IPS DF 4.7 (cell line): ENCODE measurements at regions not wholly inside any gene's neighbourhood (a gene's known extent, or its start where the extent isn't known, plus 50 kb on each side); places are given as distances from the start of the nearest gene placed in this dataset.

Experiments used
- DNase-seq: peaks from one replicate; pipeline ENCODE4 v3.0.0-alpha.2; 2013; ENCODE audit warnings: low spot score; ENCODE audit errors: extremely low read depth

- no peak for DNase-seq
Observed at GRCh38 chr9:81532251-81532650, 157.1 kb downstream of the TLE1 start.

GRCh38 chr9:81531511-81531910, 157.8 kb downstream of the TLE1 start:
- DNase-seq, result no peak

- no peak for DNase-seq
Observed at GRCh38 chr9:81530846-81531245, 158.5 kb downstream of the TLE1 start.

- DNase-seq, result no peak
Observed at GRCh38 chr9:81530310-81530810, 159.0 kb downstream of the TLE1 start.

- no peak for DNase-seq
Observed at GRCh38 chr9:81529556-81530193, 159.7 kb downstream of the TLE1 start.

- DNase-seq, result no peak
Observed at GRCh38 chr9:81526587-81526986, 162.8 kb downstream of the TLE1 start.

- DNase-seq, result peak; percentile 58
Observed at GRCh38 chr9:81522716-81523551, 166.4 kb downstream of the TLE1 start.

- no peak for DNase-seq
Observed at GRCh38 chr9:81521892-81522291, 167.5 kb downstream of the TLE1 start.

GRCh38 chr9:81519816-81520495, 169.4 kb downstream of the TLE1 start:
- DNase-seq, result no peak

- DNase-seq, result no peak
Observed at GRCh38 chr9:81517954-81518353, 171.4 kb downstream of the TLE1 start.

GRCh38 chr9:81513059-81513458, 176.3 kb downstream of the TLE1 start:
- no peak for DNase-seq

GRCh38 chr9:81512641-81513040, 176.7 kb downstream of the TLE1 start:
- no peak for DNase-seq

- no peak for DNase-seq
Observed at GRCh38 chr9:81508476-81508875, 180.9 kb downstream of the TLE1 start.

- no peak for DNase-seq
Observed at GRCh38 chr9:81506941-81507864, 182.1 kb downstream of the TLE1 start.

- no peak for DNase-seq
Observed at GRCh38 chr9:81499594-81499993, 189.8 kb downstream of the TLE1 start.

GRCh38 chr9:81499021-81499454, 190.3 kb downstream of the TLE1 start:
- no peak for DNase-seq

- no peak for DNase-seq
Observed at GRCh38 chr9:81498576-81498975, 190.8 kb downstream of the TLE1 start.

- no peak for DNase-seq
Observed at GRCh38 chr9:81497091-81497490, 192.3 kb downstream of the TLE1 start.

- DNase-seq, result no peak
Observed at GRCh38 chr9:81492710-81493447, 196.5 kb downstream of the TLE1 start.

GRCh38 chr9:81490605-81491331, 198.6 kb downstream of the TLE1 start:
- DNase-seq, result no peak
